ENCODE measurements at regions not wholly inside any gene's neighbourhood (a gene's known extent, or its start where the extent isn't known, plus 50 kb on each side); places are given as distances from the start of the nearest gene placed in this dataset.
"Not testable (repeated sequence)": the region's sequence is repeated elsewhere in the genome, so short reads cannot be mapped to it uniquely, and the experiment has no call there.

- not testable (repeated sequence) for DNase-seq (ENCODE audit: low spot score)
Observed at GRCh38 chr17:27365329-27365945, 71.5 kb downstream of the WSB1 start.

- DNase-seq (ENCODE audit: low spot score), result no peak
Observed at GRCh38 chr17:27366437-27366836, 72.5 kb downstream of the WSB1 start.

GRCh38 chr17:27367121-27367981, 73.4 kb downstream of the WSB1 start:
- DNase-seq (ENCODE audit: low spot score), result no peak

- DNase-seq (ENCODE audit: low spot score), result no peak
Observed at GRCh38 chr17:27368151-27368795, 74.4 kb downstream of the WSB1 start.

GRCh38 chr17:27368980-27369379, 75.1 kb downstream of the WSB1 start:
- DNase-seq (ENCODE audit: low spot score), result no peak

GRCh38 chr17:27370776-27371175, 76.9 kb downstream of the WSB1 start:
- no peak for DNase-seq (ENCODE audit: low spot score)

GRCh38 chr17:27373695-27374094, 79.8 kb downstream of the WSB1 start:
- not testable (repeated sequence) for DNase-seq (ENCODE audit: low spot score)

GRCh38 chr17:27376637-27377547, 79.4 kb upstream of the KSR1 start:
- no peak for DNase-seq (ENCODE audit: low spot score)

GRCh38 chr17:27378482-27379175, 77.6 kb upstream of the KSR1 start:
- no peak for DNase-seq (ENCODE audit: low spot score)

GRCh38 chr17:27379888-27380533, 76.2 kb upstream of the KSR1 start:
- peak; percentile 79 for DNase-seq (ENCODE audit: low spot score)

GRCh38 chr17:27380551-27380950, 75.7 kb upstream of the KSR1 start:
- no peak for DNase-seq (ENCODE audit: low spot score)

GRCh38 chr17:27381007-27381501, 75.2 kb upstream of the KSR1 start:
- peak; percentile 56 for DNase-seq (ENCODE audit: low spot score)

- no peak for DNase-seq (ENCODE audit: low spot score)
Observed at GRCh38 chr17:27382025-27382424, 74.2 kb upstream of the KSR1 start.

GRCh38 chr17:27384261-27384701, 72.0 kb upstream of the KSR1 start:
- peak; percentile 81 for DNase-seq (ENCODE audit: low spot score)

- no peak for DNase-seq (ENCODE audit: low spot score)
Observed at GRCh38 chr17:27384726-27385125, 71.5 kb upstream of the KSR1 start.

- no peak for DNase-seq (ENCODE audit: low spot score)
Observed at GRCh38 chr17:27385626-27386025, 70.6 kb upstream of the KSR1 start.

- DNase-seq (ENCODE audit: low spot score), result no peak
Observed at GRCh38 chr17:27386206-27387075, 69.8 kb upstream of the KSR1 start.

GRCh38 chr17:27389542-27390140, 66.6 kb upstream of the KSR1 start:
- DNase-seq (ENCODE audit: low spot score), result no peak

GRCh38 chr17:27390540-27390939, 65.7 kb upstream of the KSR1 start:
- no peak for DNase-seq (ENCODE audit: low spot score)
